ENCODE measurements at regions not wholly inside any gene's neighbourhood (a gene's known extent, or its start where the extent isn't known, plus 50 kb on each side); places are given as distances from the start of the nearest gene placed in this dataset.

- H3K9ac ChIP-seq (ENCODE audit: insufficient read depth, low read depth, low read length) = no peak overlapping the region
- no peak overlapping the region for H3K4me2 ChIP-seq (ENCODE audit: low read depth, low read length)
- in situ Hi-C loops (cut with HindIII; ENCODE audit: extremely low pct_ligation_motif_present, low pct_unique_long_range_greater_than_20kb) = no loop called here
- DNase-seq (ENCODE audit: low spot score) = no peak
- no peaks in the 10 kb centered on the region for H3K79me2 ChIP-seq (ENCODE audit: insufficient read depth, low read length)
- no peaks in the 10 kb centered on the region for H3K27me3 ChIP-seq (ENCODE audit: control insufficient read depth in 1 of 2, insufficient read depth in 2 of 2, low read length in 2 of 2)
- no peak for FAIRE-seq
- no peak overlapping the region for H3K27ac ChIP-seq (ENCODE audit: extremely low read length, insufficient read depth, low read length)
- intact Hi-C loops (cut with micrococcal nuclease; ENCODE audit: unreplicated experiment) = no loop called here
- H2AFZ ChIP-seq (ENCODE audit: low read length) = no peak overlapping the region
- H3K36me3 ChIP-seq (replicated peaks in 1 of 2; ENCODE audit: control insufficient read depth in 1 of 2, insufficient read depth in 2 of 2, low read length in 2 of 2) = no peaks in the 10 kb centered on the region
- peaks cover 5% of the 10 kb centered on the region; the same call in 1 of the 2 replicates for H3K4me1 ChIP-seq (ENCODE audit: insufficient read depth, low read length)
- H3K9me3 ChIP-seq (ENCODE audit: low read length) = no peaks in the 10 kb centered on the region
- POLR2A ChIA-PET = no interaction called here
- H3K4me3 ChIP-seq (replicated peaks in 1 of 3; ENCODE audit: insufficient read depth in 1 of 3, low read depth in 2 of 3, low read length in 3 of 3) = no peak overlapping the region
- TF ChIP-seq ZFP36 (IDR thresholded peaks at IDR 0.05; ENCODE audit: borderline replicate concordance, low read depth, low read length, partially characterized antibody) (no peak), E2F5 (CRISPR knock-in tag; conservative IDR thresholded peaks at IDR 0.05) (no peak), ELF3 (CRISPR knock-in tag; IDR thresholded peaks at IDR 0.05) (no peak)
- CTCF ChIA-PET (ENCODE audit: low intra/inter-chr PET ratio, low total read pairs) = no interaction called here
- WGBS (ENCODE audit: low lambda C conversion rate) = 38% methylated on average over 3 of the region's 3 CpGs
- no TSS peak for BruUV-seq (replicated peaks)
- no peak for ATAC-seq
- H4K20me1 ChIP-seq (ENCODE audit: insufficient read depth, low read length) = no peaks in the 10 kb centered on the region
Observed at GRCh38 chr5:82540301-82540700, 262.1 kb upstream of the RPS23 start.

DNA sequence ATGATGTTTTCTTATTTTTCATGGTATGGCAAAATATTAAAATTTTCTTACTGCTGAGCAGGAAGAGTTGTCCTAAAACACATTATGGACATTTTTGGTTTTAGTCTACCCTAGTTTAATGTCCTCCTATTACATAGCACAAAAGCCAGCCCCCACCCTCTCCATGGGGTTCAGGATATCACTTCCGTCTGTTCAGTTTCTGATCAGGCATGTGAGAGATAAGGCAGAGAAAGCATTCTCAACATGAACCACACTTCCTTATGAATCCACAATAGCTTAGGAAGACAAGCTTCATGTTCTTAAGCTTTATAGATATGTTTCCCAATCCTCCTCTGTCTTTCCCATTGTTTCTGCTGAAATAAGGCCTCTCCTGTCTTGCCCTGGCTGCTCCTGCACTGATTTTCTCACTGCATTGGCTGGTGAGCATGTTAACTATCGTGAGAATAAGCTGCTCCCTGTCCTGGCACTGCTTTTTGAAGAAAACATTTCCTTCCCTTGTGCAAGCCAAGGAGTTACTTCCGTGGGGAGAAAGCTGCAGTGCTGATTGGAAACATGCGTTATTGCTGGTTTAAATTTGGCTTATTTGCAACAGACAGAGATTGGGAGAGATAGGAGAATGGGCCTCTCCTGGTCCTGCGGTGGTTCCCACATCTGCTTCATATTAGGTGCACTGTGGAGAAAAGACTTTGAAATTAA, 260.3 kb upstream of the RPS23 start:
- FAIRE-seq (no peak), ATAC-seq (no peak), DNase-seq (ENCODE audit: low spot score) (no peak)
- ChIA-PET CTCF (ENCODE audit: low intra/inter-chr PET ratio, low total read pairs) (no interaction called here), POLR2A (interaction anchor here (1.2 kb wide), 1 partner anchor 85 kb away, joined by 3 read pairs; no protein-coding TSS in a partner anchor)
- Histone ChIP-seq H4K20me1 (ENCODE audit: insufficient read depth, low read length) (no peaks in the 10 kb centered on the region), H3K4me3 (replicated peaks in 1 of 3; ENCODE audit: insufficient read depth in 1 of 3, low read depth in 2 of 3, low read length in 3 of 3) (no peak overlapping the region), H3K79me2 (ENCODE audit: insufficient read depth, low read length) (no peaks in the 10 kb centered on the region), H3K27ac (ENCODE audit: extremely low read length, insufficient read depth, low read length) (no peak overlapping the region), H3K9ac (ENCODE audit: insufficient read depth, low read depth, low read length) (no peak overlapping the region), H3K27me3 (ENCODE audit: control insufficient read depth in 1 of 2, insufficient read depth in 2 of 2, low read length in 2 of 2) (no peaks in the 10 kb centered on the region), H3K4me2 (ENCODE audit: low read depth, low read length) (no peak overlapping the region), H3K9me3 (ENCODE audit: low read length) (no peaks in the 10 kb centered on the region), H3K36me3 (replicated peaks in 1 of 2; ENCODE audit: control insufficient read depth in 1 of 2, insufficient read depth in 2 of 2, low read length in 2 of 2) (no peaks in the 10 kb centered on the region), H3K4me1 (ENCODE audit: insufficient read depth, low read length) (peaks cover 8% of the 10 kb centered on the region; the same call in 1 of the 2 replicates), H2AFZ (ENCODE audit: low read length) (no peak overlapping the region)
- intact Hi-C loops (cut with micrococcal nuclease; ENCODE audit: unreplicated experiment) = no loop called here
- BruUV-seq (replicated peaks) = no TSS peak
- in situ Hi-C loops (cut with HindIII; ENCODE audit: extremely low pct_ligation_motif_present, low pct_unique_long_range_greater_than_20kb) = no loop called here
- WGBS (ENCODE audit: low lambda C conversion rate) = 52% methylated on average over 5 of the region's 5 CpGs
- TF ChIP-seq ZNF383 (CRISPR knock-in tag; IDR thresholded peaks at IDR 0.05; ENCODE audit: borderline replicate concordance) = no peak
- no peak for TF ChIP-seq ZNF24 (IDR thresholded peaks at IDR 0.05)
- no peak for TF ChIP-seq RORA (CRISPR knock-in tag; IDR thresholded peaks at IDR 0.05)
- no peak for TF ChIP-seq SIN3A (IDR thresholded peaks at IDR 0.05; ENCODE audit: borderline replicate concordance, low read depth, low read length)
- no peak for TF ChIP-seq SOX13 (IDR thresholded peaks at IDR 0.05)
- no peak for TF ChIP-seq SOX13 (CRISPR knock-in tag; conservative IDR thresholded peaks at IDR 0.05 in 1 of 2, IDR thresholded peaks at IDR 0.05 in 1 of 2)
- no peak for TF ChIP-seq REPIN1 (CRISPR knock-in tag; IDR thresholded peaks at IDR 0.05; ENCODE audit: borderline replicate concordance, low read depth)
- TF ChIP-seq ZNF232 (CRISPR knock-in tag; IDR thresholded peaks at IDR 0.05; ENCODE audit: borderline replicate concordance) = no peak
- TF ChIP-seq ZSCAN22 (CRISPR knock-in tag; IDR thresholded peaks at IDR 0.05) = no peak
- TF ChIP-seq ZSCAN9 (CRISPR knock-in tag; IDR thresholded peaks at IDR 0.05; ENCODE audit: borderline replicate concordance) = no peak
- TF ChIP-seq, protein P1, sequence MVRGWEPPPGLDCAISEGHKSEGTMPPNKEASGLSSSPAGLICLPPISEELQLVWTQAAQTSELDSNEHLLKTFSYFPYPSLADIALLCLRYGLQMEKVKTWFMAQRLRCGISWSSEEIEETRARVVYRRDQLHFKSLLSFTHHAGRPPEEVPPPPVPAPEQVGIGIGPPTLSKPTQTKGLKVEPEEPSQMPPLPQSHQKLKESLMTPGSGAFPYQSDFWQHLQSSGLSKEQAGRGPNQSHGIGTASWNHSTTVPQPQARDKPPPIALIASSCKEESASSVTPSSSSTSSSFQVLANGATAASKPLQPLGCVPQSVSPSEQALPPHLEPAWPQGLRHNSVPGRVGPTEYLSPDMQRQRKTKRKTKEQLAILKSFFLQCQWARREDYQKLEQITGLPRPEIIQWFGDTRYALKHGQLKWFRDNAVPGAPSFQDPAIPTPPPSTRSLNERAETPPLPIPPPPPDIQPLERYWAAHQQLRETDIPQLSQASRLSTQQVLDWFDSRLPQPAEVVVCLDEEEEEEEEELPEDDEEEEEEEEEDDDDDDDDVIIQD (CRISPR knock-in tag; IDR thresholded peaks at IDR 0.05; ENCODE audit: low read depth) = no peak
- no peak for TF ChIP-seq ZNF597 (CRISPR knock-in tag; IDR thresholded peaks at IDR 0.05)
- no peak for TF ChIP-seq KDM3A (CRISPR knock-in tag; IDR thresholded peaks at IDR 0.05; ENCODE audit: low read depth)

All from HepG2 (cell line).